Endometrium (tissue), 2 donors: ENCODE measurements at regions not wholly inside any gene's neighbourhood (a gene's known extent, or its start where the extent isn't known, plus 50 kb on each side); places are given as distances from the start of the nearest gene placed in this dataset.
"Not testable (repeated sequence)": the region's sequence is repeated elsewhere in the genome, so short reads cannot be mapped to it uniquely, and the experiment has no call there.

Experiments used
- FAIRE-seq: peaks from 2 replicates; lab custom pipeline; 2012; peaks lifted over from hg19 to GRCh38; lab: Jason Lieb, UNC
- donor health status: control.
- donor health status: control.

- FAIRE-seq = no peak
These were observed 144.6 kb upstream of the PITX1 start for GRCh38 chr5:135178476-135179155.

- FAIRE-seq = no peak
These were observed 143.6 kb upstream of the PITX1 start for GRCh38 chr5:135177591-135177990.

DNA sequence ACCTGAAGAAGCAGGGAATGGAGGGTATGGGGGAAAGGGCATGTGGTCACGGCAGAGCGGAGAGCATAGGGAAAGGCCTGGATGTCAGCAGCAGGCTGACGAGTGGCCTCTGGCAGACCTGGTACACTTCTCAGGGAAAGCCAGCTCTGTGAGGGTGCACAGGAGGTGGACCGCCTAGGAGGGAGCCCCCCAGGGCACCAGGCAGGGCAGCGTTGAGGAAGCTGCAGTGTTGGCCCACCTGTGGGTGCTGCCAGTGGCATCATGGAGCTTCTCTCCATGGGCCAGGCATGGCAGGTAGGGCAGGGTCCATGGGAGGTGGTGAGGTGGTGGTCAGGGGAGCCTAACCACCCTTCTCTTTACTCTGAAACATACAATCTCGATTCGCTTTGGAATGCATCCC, 143.0 kb upstream of the PITX1 start:
- no peak for FAIRE-seq

- FAIRE-seq = no peak
These were observed 140.5 kb upstream of the PITX1 start for GRCh38 chr5:135174315-135175096.

GRCh38 chr5:135173662-135174290, 139.7 kb upstream of the PITX1 start:
- no peak for FAIRE-seq

DNA sequence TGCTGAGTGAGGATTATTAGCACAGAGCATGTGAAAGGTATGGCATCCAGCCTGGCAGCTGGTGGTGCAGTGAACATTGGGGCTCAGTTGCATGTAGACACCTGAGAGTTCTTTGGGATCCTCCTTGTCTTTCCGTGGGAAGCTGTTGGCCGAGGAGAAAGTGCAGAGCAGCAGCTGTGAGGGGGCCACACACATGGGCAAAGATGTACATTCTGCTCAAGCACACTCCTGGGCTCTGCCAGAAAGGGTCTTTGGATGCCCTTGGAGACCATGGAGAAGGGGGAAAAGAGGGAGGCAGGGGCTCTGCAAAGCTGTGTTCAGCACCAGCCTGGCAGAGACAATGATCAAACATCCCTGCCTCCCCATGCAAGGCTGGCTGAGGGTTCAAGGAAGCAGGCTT, 138.7 kb upstream of the PITX1 start:
- FAIRE-seq = no peak

DNA sequence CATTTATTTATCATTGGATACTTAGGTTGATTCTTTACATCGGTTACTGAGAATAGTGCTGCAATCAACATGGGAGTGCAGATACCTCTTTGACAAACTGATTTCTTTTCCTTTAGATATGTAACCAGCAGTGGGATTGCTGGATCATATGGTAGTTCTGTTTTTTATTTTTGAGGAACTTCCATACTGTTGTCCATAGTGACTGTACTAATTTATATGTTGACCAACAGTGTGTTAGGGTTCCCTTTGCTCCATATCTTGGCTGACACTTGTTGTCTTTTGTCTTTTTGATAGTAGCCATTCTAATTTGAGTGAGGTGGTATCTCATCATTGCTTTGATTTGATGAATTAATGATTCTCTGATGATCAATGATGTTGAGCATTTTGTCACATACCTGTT, 137.3 kb upstream of the PITX1 start:
- no peak for FAIRE-seq

DNA sequence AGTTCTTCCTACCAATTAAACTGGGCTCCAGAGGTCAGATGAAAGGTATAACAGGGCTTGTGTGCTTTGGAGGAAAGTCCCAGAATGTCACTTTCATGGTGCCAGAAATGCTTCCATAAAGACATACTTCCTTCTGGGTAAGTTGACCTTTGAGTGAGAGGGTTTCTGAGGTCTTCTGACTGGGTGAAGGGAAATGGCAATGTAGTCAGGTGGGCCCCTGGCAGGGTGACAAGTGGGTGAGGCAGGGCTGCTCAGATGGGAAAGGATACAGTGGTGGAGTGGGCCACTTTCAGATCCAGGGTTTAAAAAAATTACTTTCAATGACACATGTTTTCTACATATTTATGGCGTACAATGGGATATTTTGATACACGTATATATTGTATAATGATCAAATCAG, 136.5 kb upstream of the PITX1 start:
- FAIRE-seq = no peak

GRCh38 chr5:135169753-135170152, 135.7 kb upstream of the PITX1 start:
- FAIRE-seq = no peak

DNA sequence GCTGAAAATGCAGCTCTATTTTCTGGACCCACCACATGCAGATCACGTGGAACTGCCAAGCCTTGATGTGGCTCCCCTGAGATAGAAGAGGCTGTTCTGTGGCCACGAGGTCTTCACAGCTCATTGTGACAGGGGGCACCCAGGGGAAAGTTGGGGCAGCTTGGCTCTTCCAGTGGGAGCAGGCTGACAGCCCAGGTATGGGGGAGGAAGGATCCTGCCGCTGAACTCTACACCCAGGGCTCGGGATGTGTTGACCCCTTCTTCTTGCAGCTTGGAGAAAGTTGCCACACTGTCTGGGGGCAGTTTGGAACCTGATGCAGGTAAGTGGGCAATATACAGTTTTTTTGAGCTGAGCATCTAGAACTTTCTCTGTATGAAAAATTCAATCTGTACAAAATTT, 133.6 kb upstream of the PITX1 start:
- FAIRE-seq = no peak

- not testable (repeated sequence) for FAIRE-seq
These were observed 131.0 kb upstream of the PITX1 start for GRCh38 chr5:135164873-135165614.

- no peak for FAIRE-seq
These were observed 129.9 kb upstream of the PITX1 start for GRCh38 chr5:135163964-135164363.

DNA sequence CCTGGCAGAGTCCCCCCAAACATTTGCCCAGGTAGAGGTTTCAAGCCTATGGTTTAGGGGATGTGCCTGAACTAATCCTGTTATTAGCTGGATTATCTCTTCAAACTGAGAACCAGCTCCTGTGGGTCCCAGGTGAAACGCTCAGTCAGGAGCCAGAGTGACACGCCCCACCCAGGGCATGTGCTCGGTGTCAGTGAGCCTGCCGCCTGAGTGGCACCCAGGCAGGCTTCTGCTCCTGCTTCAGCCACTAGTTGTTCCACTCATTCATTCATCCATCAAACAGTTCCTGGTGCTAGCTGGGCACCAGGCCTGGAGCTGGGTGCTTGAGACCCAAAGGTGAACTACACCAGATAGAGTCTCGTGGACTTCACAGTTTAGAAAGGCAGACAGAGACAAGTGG, 129.4 kb upstream of the PITX1 start:
- no peak for FAIRE-seq

GRCh38 chr5:135162661-135163265, 128.7 kb upstream of the PITX1 start:
- no peak for FAIRE-seq

- FAIRE-seq = no peak
These were observed 127.2 kb upstream of the PITX1 start for GRCh38 chr5:135161221-135161620.

- FAIRE-seq = no peak
These were observed 126.1 kb upstream of the PITX1 start for GRCh38 chr5:135160036-135160675.

GRCh38 chr5:135159626-135160025, 125.6 kb upstream of the PITX1 start:
- no peak for FAIRE-seq

- no peak for FAIRE-seq
These were observed 125.0 kb upstream of the PITX1 start for GRCh38 chr5:135158982-135159381.

GRCh38 chr5:135158314-135158697, 124.3 kb upstream of the PITX1 start:
- no peak for FAIRE-seq

- FAIRE-seq = no peak
These were observed 123.6 kb upstream of the PITX1 start for GRCh38 chr5:135157421-135158313.
